HL-60 (cell line): ENCODE measurements at regions not wholly inside any gene's neighbourhood (a gene's known extent, or its start where the extent isn't known, plus 50 kb on each side); places are given as distances from the start of the nearest gene placed in this dataset.

Source experiments
- GABPA ChIP-seq: IDR thresholded peaks from 2 replicates; pipeline ENCODE4 v1.6.1; 2012; ENCODE audit warnings: low read depth
- POLR2AphosphoS5 ChIP-seq: IDR thresholded peaks from 2 replicates; pipeline ENCODE4 v1.6.1; 2012; ENCODE audit warnings: low read depth
- SPI1 ChIP-seq: IDR thresholded peaks from 2 replicates; pipeline ENCODE4 v1.6.1; 2012; ENCODE audit warnings: low read depth, mild to moderate bottlenecking, borderline replicate concordance
- TF ChIP-seq, protein P1 (sequence below): IDR thresholded peaks from one replicate; pipeline ENCODE4 v1.5.1; 2011; ENCODE audit warnings: low read length, control low read depth, inconsistent platforms; ENCODE audit not compliant: insufficient read depth
- TF ChIP-seq, protein P2 (sequence below): IDR thresholded peaks from 2 replicates; pipeline ENCODE4 v1.6.1; 2012; ENCODE audit warnings: low read depth; ENCODE audit not compliant: insufficient replicate concordance

DNA sequence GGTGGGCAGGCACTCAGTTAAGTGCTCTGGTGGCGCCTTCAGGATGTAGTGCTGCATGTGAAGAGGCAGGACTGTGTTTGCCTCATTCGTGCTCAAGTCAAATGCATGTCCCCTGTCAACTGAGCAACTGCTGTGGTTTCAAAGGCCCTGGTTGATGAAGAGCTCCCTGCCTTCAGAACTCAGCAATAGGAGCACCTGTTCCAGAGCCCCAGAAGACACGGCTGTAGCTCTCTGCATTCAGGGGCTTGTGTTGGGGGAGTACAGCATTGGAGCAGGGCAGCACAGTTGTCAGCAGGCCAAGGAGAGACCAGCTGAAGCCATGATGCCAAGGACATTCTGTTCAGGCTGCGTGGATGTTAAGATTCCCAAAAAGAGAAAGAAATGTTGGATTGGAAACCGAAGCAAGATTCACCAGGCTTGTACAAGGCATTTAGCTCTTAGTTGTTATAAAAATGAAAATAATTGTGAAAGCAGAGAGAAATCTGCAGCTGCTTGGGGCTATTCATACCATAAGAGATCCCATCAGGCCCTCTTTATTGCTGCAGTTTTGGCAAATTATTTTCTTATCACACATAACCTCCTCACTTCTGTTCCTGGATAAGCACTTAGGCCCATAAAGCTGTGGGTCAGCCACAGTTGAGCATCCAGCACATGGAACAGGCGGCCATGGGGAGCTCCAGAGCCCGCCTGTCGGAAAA lies 252.4 kb upstream of the ZNF521 start:
- TF ChIP-seq, protein P1, sequence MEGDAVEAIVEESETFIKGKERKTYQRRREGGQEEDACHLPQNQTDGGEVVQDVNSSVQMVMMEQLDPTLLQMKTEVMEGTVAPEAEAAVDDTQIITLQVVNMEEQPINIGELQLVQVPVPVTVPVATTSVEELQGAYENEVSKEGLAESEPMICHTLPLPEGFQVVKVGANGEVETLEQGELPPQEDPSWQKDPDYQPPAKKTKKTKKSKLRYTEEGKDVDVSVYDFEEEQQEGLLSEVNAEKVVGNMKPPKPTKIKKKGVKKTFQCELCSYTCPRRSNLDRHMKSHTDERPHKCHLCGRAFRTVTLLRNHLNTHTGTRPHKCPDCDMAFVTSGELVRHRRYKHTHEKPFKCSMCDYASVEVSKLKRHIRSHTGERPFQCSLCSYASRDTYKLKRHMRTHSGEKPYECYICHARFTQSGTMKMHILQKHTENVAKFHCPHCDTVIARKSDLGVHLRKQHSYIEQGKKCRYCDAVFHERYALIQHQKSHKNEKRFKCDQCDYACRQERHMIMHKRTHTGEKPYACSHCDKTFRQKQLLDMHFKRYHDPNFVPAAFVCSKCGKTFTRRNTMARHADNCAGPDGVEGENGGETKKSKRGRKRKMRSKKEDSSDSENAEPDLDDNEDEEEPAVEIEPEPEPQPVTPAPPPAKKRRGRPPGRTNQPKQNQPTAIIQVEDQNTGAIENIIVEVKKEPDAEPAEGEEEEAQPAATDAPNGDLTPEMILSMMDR = no peak
- TF ChIP-seq POLR2AphosphoS5 (no peak), SPI1 (no peak), GABPA (no peak)
- TF ChIP-seq, protein P2, sequence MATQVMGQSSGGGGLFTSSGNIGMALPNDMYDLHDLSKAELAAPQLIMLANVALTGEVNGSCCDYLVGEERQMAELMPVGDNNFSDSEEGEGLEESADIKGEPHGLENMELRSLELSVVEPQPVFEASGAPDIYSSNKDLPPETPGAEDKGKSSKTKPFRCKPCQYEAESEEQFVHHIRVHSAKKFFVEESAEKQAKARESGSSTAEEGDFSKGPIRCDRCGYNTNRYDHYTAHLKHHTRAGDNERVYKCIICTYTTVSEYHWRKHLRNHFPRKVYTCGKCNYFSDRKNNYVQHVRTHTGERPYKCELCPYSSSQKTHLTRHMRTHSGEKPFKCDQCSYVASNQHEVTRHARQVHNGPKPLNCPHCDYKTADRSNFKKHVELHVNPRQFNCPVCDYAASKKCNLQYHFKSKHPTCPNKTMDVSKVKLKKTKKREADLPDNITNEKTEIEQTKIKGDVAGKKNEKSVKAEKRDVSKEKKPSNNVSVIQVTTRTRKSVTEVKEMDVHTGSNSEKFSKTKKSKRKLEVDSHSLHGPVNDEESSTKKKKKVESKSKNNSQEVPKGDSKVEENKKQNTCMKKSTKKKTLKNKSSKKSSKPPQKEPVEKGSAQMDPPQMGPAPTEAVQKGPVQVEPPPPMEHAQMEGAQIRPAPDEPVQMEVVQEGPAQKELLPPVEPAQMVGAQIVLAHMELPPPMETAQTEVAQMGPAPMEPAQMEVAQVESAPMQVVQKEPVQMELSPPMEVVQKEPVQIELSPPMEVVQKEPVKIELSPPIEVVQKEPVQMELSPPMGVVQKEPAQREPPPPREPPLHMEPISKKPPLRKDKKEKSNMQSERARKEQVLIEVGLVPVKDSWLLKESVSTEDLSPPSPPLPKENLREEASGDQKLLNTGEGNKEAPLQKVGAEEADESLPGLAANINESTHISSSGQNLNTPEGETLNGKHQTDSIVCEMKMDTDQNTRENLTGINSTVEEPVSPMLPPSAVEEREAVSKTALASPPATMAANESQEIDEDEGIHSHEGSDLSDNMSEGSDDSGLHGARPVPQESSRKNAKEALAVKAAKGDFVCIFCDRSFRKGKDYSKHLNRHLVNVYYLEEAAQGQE = no peak
